HEK293 (cell line): ENCODE measurements at regions not wholly inside any gene's neighbourhood (a gene's known extent, or its start where the extent isn't known, plus 50 kb on each side); places are given as distances from the start of the nearest gene placed in this dataset.

Source experiments
- ZNF146 ChIP-seq: fragments of 450-650 bp; formaldehyde crosslinking; IDR thresholded peaks from 2 replicates; pipeline ENCODE4 v1.5.1; 2016; ENCODE audit warnings: missing biosample characterization, missing genetic modification characterization
- ZNF24 ChIP-seq: fragments of 450-650 bp; formaldehyde crosslinking; IDR thresholded peaks from 2 replicates; pipeline ENCODE4 v1.5.1; 2016; ENCODE audit warnings: missing biosample characterization, missing genetic modification characterization
- ZNF707 ChIP-seq: fragments of 450-650 bp; formaldehyde crosslinking; IDR thresholded peaks from 2 replicates; pipeline ENCODE4 v1.5.1; 2016; ENCODE audit warnings: missing biosample characterization, missing genetic modification characterization
- ZNF785 ChIP-seq: fragments of 450-650 bp; formaldehyde crosslinking; IDR thresholded peaks from 2 replicates; pipeline ENCODE4 v1.5.1; 2016; ENCODE audit warnings: missing biosample characterization, missing genetic modification characterization

GRCh38 chr12:105912882-105913678 lies 225.7 kb downstream of the NUAK1 start:
- no peak for TF ChIP-seq ZNF24
- no peak for TF ChIP-seq ZNF785
- TF ChIP-seq ZNF146, result no peak
- no peak for TF ChIP-seq ZNF707 (tag by site-specific recombination)
